ENCODE measurements at regions not wholly inside any gene's neighbourhood (a gene's known extent, or its start where the extent isn't known, plus 50 kb on each side); places are given as distances from the start of the nearest gene placed in this dataset.

DNA sequence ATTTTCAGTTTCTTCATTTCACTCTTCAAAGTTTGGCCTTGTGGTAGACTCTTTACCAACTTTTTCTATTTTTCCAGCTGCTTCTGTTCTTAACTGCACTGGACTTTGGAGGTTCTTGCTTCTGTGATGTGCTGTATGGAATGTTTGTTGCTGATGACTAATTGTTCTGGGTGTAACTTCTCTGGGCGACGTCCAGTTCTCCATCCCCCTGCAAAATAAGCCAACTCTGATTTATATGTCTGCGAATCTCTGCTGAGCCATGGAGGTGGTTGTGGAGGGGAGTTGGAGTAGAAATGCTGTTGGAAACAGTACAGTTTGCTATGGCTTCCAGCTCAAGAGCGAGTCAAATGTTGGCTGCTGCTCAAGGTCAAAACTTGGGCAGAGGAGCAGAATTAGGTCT is 113.9 kb upstream of the DYRK2 start:
- H3K4me3 ChIP-seq: no peak overlapping the region
- intact Hi-C loops (cut with DNase I): no loop called here
- no peak for DNase-seq (ENCODE audit: low spot score in 2 of 2)
- H3K27me3 ChIP-seq: no peaks in the 10 kb centered on the region
- TF ChIP-seq, protein P1, sequence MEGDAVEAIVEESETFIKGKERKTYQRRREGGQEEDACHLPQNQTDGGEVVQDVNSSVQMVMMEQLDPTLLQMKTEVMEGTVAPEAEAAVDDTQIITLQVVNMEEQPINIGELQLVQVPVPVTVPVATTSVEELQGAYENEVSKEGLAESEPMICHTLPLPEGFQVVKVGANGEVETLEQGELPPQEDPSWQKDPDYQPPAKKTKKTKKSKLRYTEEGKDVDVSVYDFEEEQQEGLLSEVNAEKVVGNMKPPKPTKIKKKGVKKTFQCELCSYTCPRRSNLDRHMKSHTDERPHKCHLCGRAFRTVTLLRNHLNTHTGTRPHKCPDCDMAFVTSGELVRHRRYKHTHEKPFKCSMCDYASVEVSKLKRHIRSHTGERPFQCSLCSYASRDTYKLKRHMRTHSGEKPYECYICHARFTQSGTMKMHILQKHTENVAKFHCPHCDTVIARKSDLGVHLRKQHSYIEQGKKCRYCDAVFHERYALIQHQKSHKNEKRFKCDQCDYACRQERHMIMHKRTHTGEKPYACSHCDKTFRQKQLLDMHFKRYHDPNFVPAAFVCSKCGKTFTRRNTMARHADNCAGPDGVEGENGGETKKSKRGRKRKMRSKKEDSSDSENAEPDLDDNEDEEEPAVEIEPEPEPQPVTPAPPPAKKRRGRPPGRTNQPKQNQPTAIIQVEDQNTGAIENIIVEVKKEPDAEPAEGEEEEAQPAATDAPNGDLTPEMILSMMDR (IDR thresholded peaks at IDR 0.05): no peak
- H3K27ac ChIP-seq: no peak overlapping the region
- H3K36me3 ChIP-seq: no peaks in the 10 kb centered on the region
- H3K9me3 ChIP-seq: no peaks in the 10 kb centered on the region
- no peaks in the 10 kb centered on the region for H3K4me1 ChIP-seq

DNA sequence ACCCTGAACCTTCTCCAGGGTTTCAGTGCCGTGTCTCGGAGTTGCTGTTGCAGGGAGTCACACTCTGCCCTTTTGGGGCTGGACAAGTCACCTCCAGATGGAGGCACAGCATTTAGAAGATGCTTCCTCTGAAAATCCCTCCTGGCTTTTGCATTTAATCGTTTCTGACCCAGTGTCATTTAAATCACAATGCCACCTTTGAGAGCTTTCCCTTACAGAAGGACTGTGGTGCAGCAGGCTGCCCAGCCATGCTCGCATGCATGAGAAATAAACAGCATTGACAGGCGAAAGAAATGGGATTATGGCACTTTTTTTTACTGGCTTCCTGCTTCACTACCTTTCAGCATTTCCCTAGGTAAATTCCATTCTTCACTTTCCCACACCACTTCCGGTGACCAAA is 113.4 kb upstream of the DYRK2 start:
- no peaks in the 10 kb centered on the region for H3K9me3 ChIP-seq
- no peaks in the 10 kb centered on the region for H3K4me1 ChIP-seq
- TF ChIP-seq, protein P1 (IDR thresholded peaks at IDR 0.05): no peak
- DNase-seq (ENCODE audit: low spot score in 2 of 2): no peak
- H3K36me3 ChIP-seq: no peaks in the 10 kb centered on the region
- no peak overlapping the region for H3K4me3 ChIP-seq
- no peaks in the 10 kb centered on the region for H3K27me3 ChIP-seq
- intact Hi-C loops (cut with DNase I): no loop called here
- no peak overlapping the region for H3K27ac ChIP-seq

DNA sequence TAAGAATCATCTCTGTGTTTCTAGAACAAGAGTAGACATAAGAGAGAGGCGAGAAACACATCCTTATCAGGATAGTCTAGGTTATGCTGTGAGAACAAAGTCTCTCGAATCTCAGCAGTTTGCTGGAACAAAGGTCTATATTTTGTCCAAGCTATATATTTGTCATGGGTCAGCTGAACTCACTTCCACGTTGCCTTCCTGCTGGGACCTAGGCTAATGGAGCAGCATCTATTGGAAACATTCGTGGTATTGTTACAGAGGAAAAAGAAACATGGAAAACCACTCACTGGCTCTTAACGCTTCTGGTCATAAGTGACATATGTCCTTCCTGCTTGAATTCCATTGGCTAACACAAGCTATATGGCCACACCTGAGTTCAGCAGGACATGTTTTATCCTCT is 112.6 kb upstream of the DYRK2 start:
- Histone ChIP-seq H3K4me1 (no peaks in the 10 kb centered on the region), H3K27me3 (no peaks in the 10 kb centered on the region), H3K9me3 (no peaks in the 10 kb centered on the region), H3K4me3 (no peak overlapping the region), H3K27ac (no peak overlapping the region), H3K36me3 (no peaks in the 10 kb centered on the region)
- TF ChIP-seq, protein P1 (IDR thresholded peaks at IDR 0.05): no peak
- intact Hi-C loops (cut with DNase I): no loop called here
- no peak for DNase-seq (ENCODE audit: low spot score in 2 of 2)

DNA sequence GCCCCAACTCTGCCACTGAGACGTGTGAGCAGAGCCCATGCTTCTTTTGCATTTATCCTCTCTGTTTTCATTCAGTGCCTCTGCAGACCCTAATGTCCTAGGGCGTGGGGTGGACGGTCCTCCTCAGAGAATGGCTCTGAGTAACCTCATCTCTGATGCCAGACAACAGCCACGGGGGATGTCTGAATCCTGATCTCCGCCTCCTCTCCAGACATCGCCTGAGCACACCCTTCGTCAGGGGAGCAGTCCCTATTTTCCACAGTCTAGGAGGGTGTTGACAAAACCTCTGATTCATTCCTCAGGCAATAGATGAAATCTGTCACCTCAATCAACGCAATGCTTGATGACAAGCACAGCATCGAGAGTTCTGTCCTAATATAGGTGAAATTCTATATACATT is 109.2 kb upstream of the DYRK2 start:
- no peak for DNase-seq (ENCODE audit: low spot score in 2 of 2)
- H3K36me3 ChIP-seq: no peaks in the 10 kb centered on the region
- no peak overlapping the region for H3K27ac ChIP-seq
- TF ChIP-seq, protein P1 (IDR thresholded peaks at IDR 0.05): no peak
- intact Hi-C loops (cut with DNase I): no loop called here
- no peaks in the 10 kb centered on the region for H3K27me3 ChIP-seq
- no peak overlapping the region for H3K4me3 ChIP-seq
- no peaks in the 10 kb centered on the region for H3K4me1 ChIP-seq
- H3K9me3 ChIP-seq: no peaks in the 10 kb centered on the region

DNA sequence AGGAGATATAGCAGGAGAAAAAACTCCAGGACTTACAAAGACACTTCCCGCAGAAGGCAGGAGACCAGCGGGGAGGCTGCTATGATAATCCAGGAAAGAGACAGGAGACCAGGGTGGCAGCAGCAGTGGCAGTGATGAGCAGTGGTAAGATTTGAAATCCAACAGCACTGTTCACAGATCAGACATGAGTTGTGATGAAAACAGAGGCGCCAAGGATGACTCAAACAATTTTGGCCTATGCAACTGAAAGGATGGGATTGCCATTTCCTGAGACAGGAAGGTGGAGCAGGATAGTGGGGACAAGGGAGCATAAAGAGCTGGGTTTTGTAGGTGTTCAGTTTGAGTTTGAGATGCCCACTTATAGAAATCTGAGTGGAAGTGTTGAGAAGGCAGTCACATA is 108.6 kb upstream of the DYRK2 start:
- TF ChIP-seq, protein P1 (IDR thresholded peaks at IDR 0.05): no peak
- Histone ChIP-seq H3K27ac (no peak overlapping the region), H3K27me3 (no peaks in the 10 kb centered on the region), H3K4me1 (no peaks in the 10 kb centered on the region), H3K4me3 (no peak overlapping the region), H3K9me3 (no peaks in the 10 kb centered on the region), H3K36me3 (no peaks in the 10 kb centered on the region)
- DNase-seq (ENCODE audit: low spot score in 2 of 2): no peak
- intact Hi-C loops (cut with DNase I): no loop called here

DNA sequence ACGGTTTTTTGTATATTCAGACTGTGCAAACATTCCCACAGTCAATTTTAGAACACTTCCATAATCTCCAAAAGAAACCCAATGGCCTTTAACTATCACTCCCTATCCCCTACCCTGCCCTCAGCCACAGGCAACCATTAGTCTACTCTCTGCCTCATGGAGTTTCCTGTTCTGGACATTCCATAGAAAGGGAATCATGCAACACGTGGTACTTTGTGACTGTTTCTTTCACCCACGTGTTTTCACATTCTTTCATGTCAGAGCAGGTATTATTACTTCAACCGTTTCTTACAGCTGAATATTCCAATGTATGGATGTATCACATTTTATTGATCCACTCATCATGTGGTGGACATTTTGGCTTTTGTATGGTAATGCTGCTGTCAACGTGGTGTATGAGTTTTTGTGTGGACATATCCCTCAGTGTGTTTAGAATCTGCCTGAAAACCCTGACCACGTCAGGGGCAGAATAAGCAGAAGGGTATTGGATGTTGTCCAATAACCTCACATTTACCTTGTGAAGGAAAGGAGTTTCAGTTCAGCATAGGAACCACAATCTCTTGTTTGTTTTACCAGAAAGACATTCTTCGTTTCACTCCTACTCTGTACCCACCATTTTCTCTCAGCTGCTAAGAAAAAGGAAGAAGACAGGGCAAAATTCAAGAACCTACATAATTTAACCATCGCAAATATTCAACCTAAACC is 107.5 kb upstream of the DYRK2 start:
- no peaks in the 10 kb centered on the region for H3K27me3 ChIP-seq
- H3K27ac ChIP-seq: no peak overlapping the region
- no peaks in the 10 kb centered on the region for H3K9me3 ChIP-seq
- TF ChIP-seq, protein P1 (IDR thresholded peaks at IDR 0.05): no peak
- no peaks in the 10 kb centered on the region for H3K36me3 ChIP-seq
- intact Hi-C loops (cut with DNase I): no loop called here
- H3K4me1 ChIP-seq: no peaks in the 10 kb centered on the region
- DNase-seq (ENCODE audit: low spot score in 2 of 2): no peak
- H3K4me3 ChIP-seq: no peak overlapping the region
